ENCODE measurements at regions not wholly inside any gene's neighbourhood (a gene's known extent, or its start where the extent isn't known, plus 50 kb on each side); places are given as distances from the start of the nearest gene placed in this dataset.

- H3K27ac Mint-ChIP-seq: no peak overlapping the region
- peaks cover 33% of the 10 kb centered on the region for H3K27me3 Mint-ChIP-seq (ENCODE audit: insufficient read depth)
- no peaks in the 10 kb centered on the region for H3K9me3 Mint-ChIP-seq
- H3K4me3 Mint-ChIP-seq: no peak overlapping the region
- no peak for TF ChIP-seq CTCF (IDR thresholded peaks at IDR 0.05)
- no peak for DNase-seq
- H3K4me1 Mint-ChIP-seq (ENCODE audit: low read depth): peaks cover 12% of the 10 kb centered on the region
- no peaks in the 10 kb centered on the region for H3K36me3 Mint-ChIP-seq (ENCODE audit: low read depth)
These were observed 78.4 kb upstream of the SLC22A23 start for GRCh38 chr6:3535033-3535775.

- no peaks in the 10 kb centered on the region for H3K36me3 Mint-ChIP-seq (ENCODE audit: low read depth)
- DNase-seq: peak; percentile 38
- H3K9me3 Mint-ChIP-seq: no peaks in the 10 kb centered on the region
- no peak overlapping the region for H3K4me3 Mint-ChIP-seq
- no peak overlapping the region for H3K27ac Mint-ChIP-seq
- peaks cover 35% of the 10 kb centered on the region for H3K27me3 Mint-ChIP-seq (ENCODE audit: insufficient read depth)
- peaks cover 12% of the 10 kb centered on the region for H3K4me1 Mint-ChIP-seq (ENCODE audit: low read depth)
- TF ChIP-seq CTCF (IDR thresholded peaks at IDR 0.05): no peak
These were observed 77.7 kb upstream of the SLC22A23 start for GRCh38 chr6:3534599-3534998.

GRCh38 chr6:3533981-3534380 lies 77.1 kb upstream of the SLC22A23 start:
- Mint-ChIP-seq H3K27me3 (ENCODE audit: insufficient read depth) (peaks cover 32% of the 10 kb centered on the region), H3K4me1 (ENCODE audit: low read depth) (peaks cover 12% of the 10 kb centered on the region), H3K27ac (no peak overlapping the region), H3K4me3 (no peak overlapping the region), H3K9me3 (no peaks in the 10 kb centered on the region), H3K36me3 (ENCODE audit: low read depth) (no peaks in the 10 kb centered on the region)
- DNase-seq: no peak
- no peak for TF ChIP-seq CTCF (IDR thresholded peaks at IDR 0.05)

GRCh38 chr6:3532296-3532916 lies 75.6 kb upstream of the SLC22A23 start:
- Mint-ChIP-seq H3K27ac (no peak overlapping the region), H3K4me3 (no peak overlapping the region), H3K36me3 (ENCODE audit: low read depth) (no peaks in the 10 kb centered on the region), H3K9me3 (no peaks in the 10 kb centered on the region), H3K4me1 (ENCODE audit: low read depth) (peaks cover 12% of the 10 kb centered on the region), H3K27me3 (ENCODE audit: insufficient read depth) (peaks cover 22% of the 10 kb centered on the region)
- DNase-seq: no peak
- TF ChIP-seq CTCF (IDR thresholded peaks at IDR 0.05): no peak

- Mint-ChIP-seq H3K27ac (no peak overlapping the region), H3K36me3 (ENCODE audit: low read depth) (no peaks in the 10 kb centered on the region), H3K4me3 (no peak overlapping the region), H3K27me3 (ENCODE audit: insufficient read depth) (peaks cover 14% of the 10 kb centered on the region), H3K9me3 (no peaks in the 10 kb centered on the region), H3K4me1 (ENCODE audit: low read depth) (peaks cover 12% of the 10 kb centered on the region)
- DNase-seq: no peak
- no peak for TF ChIP-seq CTCF (IDR thresholded peaks at IDR 0.05)
These were observed 74.6 kb upstream of the SLC22A23 start for GRCh38 chr6:3531481-3531880.
